Prostate gland (tissue), 2 donors: ENCODE measurements at regions not wholly inside any gene's neighbourhood (a gene's known extent, or its start where the extent isn't known, plus 50 kb on each side); places are given as distances from the start of the nearest gene placed in this dataset.

Experiments used
- DNase-seq: peaks from one replicate; pipeline ENCODE4 v3.0.0-alpha.2; 2019; ENCODE audit warnings: low spot score
- H3K27ac ChIP-seq, 2 donors: fragments of 200-600 bp; sonication (generic); 2 replicates each; pipeline ENCODE4 v1.5.1; 2017 to 2019
- H3K27me3 ChIP-seq: fragments of 200-600 bp; sonication (generic); replicated peaks from 2 replicates; pipeline ENCODE4 v1.5.1; 2019; ENCODE audit not compliant: insufficient read depth
- H3K36me3 ChIP-seq, 2 donors: fragments of 200-600 bp; sonication (generic); 1 replicate in 1 of 2; 2 replicates in 1 of 2; pipeline versions ENCODE4 v1.5.1 to v1.8.1; 2017 to 2019
- H3K4me1 ChIP-seq: fragments of 200-600 bp; sonication (generic); replicated peaks from 2 replicates; pipeline ENCODE4 v1.5.1; 2019
- H3K4me3 ChIP-seq, 2 donors: fragments of 200-600 bp; sonication (generic); 2 replicates each; pipeline ENCODE4 v1.5.1; 2017 to 2019
- H3K9me3 ChIP-seq: fragments of 200-600 bp; sonication (generic); 2 replicates; pipeline ENCODE4 v1.5.1; 2017
- POLR2A ChIP-seq: fragments of 450-650 bp; IDR thresholded peaks from one replicate; pipeline ENCODE4 v1.6.1; 2016; ENCODE audit warnings: antibody characterized with exemption, mild to moderate bottlenecking
- POLR2AphosphoS5 ChIP-seq: sonication (generic); formaldehyde crosslinking; IDR thresholded peaks from one replicate; pipeline ENCODE4 v1.6.1; 2017; ENCODE audit warnings: antibody characterized with exemption
- WGBS: methylation state at CpG from one replicate; pipeline ENCODE4 v1.1.5; 2018; 5-methylcytosine and 5-hydroxymethylcytosine counted together
- intact Hi-C: fragments of 100-400 bp; cut with DNase I; formaldehyde crosslinking; loops from one replicate; pipeline ENCODE4 v1.14.2; 2022
- TF ChIP-seq, protein P1 (sequence below), 4 experiments: fragments of 200-600 bp in 2 of 4; fragments of 450-650 bp in 2 of 4; sonication (generic) in 2 of 4; IDR thresholded peaks; 1 replicate in 3 of 4; 2 replicates in 1 of 4; pipeline ENCODE4 v1.5.1; 2016 to 2019; ENCODE audit warnings: antibody characterized with exemption in 4 of 4, mild to moderate bottlenecking in 2 of 4, moderate library complexity in 2 of 4

GRCh38 chr2:6027066-6027465 lies 334.9 kb downstream of the SOX11 start:
- no peak overlapping the region for H3K27ac ChIP-seq
- TF ChIP-seq POLR2A: no peak
- TF ChIP-seq, protein P1, sequence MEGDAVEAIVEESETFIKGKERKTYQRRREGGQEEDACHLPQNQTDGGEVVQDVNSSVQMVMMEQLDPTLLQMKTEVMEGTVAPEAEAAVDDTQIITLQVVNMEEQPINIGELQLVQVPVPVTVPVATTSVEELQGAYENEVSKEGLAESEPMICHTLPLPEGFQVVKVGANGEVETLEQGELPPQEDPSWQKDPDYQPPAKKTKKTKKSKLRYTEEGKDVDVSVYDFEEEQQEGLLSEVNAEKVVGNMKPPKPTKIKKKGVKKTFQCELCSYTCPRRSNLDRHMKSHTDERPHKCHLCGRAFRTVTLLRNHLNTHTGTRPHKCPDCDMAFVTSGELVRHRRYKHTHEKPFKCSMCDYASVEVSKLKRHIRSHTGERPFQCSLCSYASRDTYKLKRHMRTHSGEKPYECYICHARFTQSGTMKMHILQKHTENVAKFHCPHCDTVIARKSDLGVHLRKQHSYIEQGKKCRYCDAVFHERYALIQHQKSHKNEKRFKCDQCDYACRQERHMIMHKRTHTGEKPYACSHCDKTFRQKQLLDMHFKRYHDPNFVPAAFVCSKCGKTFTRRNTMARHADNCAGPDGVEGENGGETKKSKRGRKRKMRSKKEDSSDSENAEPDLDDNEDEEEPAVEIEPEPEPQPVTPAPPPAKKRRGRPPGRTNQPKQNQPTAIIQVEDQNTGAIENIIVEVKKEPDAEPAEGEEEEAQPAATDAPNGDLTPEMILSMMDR (IDR thresholded peaks at IDR 0.05): no peak
- no peak for TF ChIP-seq POLR2AphosphoS5
- no peak for DNase-seq
- no peak overlapping the region for H3K4me3 ChIP-seq
- intact Hi-C loops: no loop called here
- H3K27me3 ChIP-seq: no peaks in the 10 kb centered on the region
- H3K4me1 ChIP-seq: no peaks in the 10 kb centered on the region
- no peaks in the 10 kb centered on the region for H3K36me3 ChIP-seq
- H3K9me3 ChIP-seq: no peaks in the 10 kb centered on the region

GRCh38 chr2:6031200-6031867 lies 339.1 kb downstream of the SOX11 start:
- WGBS: 56% methylated on average over 5 of the region's 5 CpGs
- no peaks in the 10 kb centered on the region for H3K36me3 ChIP-seq
- no peaks in the 10 kb centered on the region for H3K9me3 ChIP-seq
- TF ChIP-seq, protein P1 (IDR thresholded peaks at IDR 0.05): no peak
- no peak for TF ChIP-seq POLR2A
- no peak for TF ChIP-seq POLR2AphosphoS5
- H3K27ac ChIP-seq: no peak overlapping the region
- DNase-seq: no peak
- no peaks in the 10 kb centered on the region for H3K4me1 ChIP-seq
- H3K4me3 ChIP-seq: no peak overlapping the region
- no peaks in the 10 kb centered on the region for H3K27me3 ChIP-seq
- intact Hi-C loops: no loop called here

GRCh38 chr2:6036211-6036610 lies 344.0 kb downstream of the SOX11 start:
- WGBS: 84% methylated on average over 4 of the region's 4 CpGs
- Histone ChIP-seq H3K27me3 (no peaks in the 10 kb centered on the region), H3K9me3 (no peaks in the 10 kb centered on the region), H3K4me3 (no peak overlapping the region), H3K27ac (no peak overlapping the region), H3K4me1 (no peaks in the 10 kb centered on the region), H3K36me3 (no peaks in the 10 kb centered on the region)
- intact Hi-C loops: no loop called here
- no peak for DNase-seq
- TF ChIP-seq POLR2AphosphoS5 (no peak), POLR2A (no peak)
- TF ChIP-seq, protein P1 (IDR thresholded peaks at IDR 0.05): no peak

GRCh38 chr2:6043238-6043637 lies 351.1 kb downstream of the SOX11 start:
- Histone ChIP-seq H3K9me3 (no peaks in the 10 kb centered on the region), H3K4me1 (no peaks in the 10 kb centered on the region), H3K27ac (no peak overlapping the region), H3K27me3 (no peaks in the 10 kb centered on the region), H3K4me3 (no peak overlapping the region), H3K36me3 (no peaks in the 10 kb centered on the region)
- TF ChIP-seq POLR2A (no peak), POLR2AphosphoS5 (no peak)
- TF ChIP-seq, protein P1 (IDR thresholded peaks at IDR 0.05): no peak
- intact Hi-C loops: no loop called here
- 96% methylated on average over 9 of the region's 9 CpGs for WGBS
- no peak for DNase-seq

- intact Hi-C loops: no loop called here
- 66% methylated on average over 8 of the region's 8 CpGs for WGBS
- TF ChIP-seq, protein P1 (IDR thresholded peaks at IDR 0.05): no peak
- no peak for TF ChIP-seq POLR2AphosphoS5
- TF ChIP-seq POLR2A: no peak
- H3K27me3 ChIP-seq: no peaks in the 10 kb centered on the region
- no peaks in the 10 kb centered on the region for H3K36me3 ChIP-seq
- DNase-seq: no peak
- no peaks in the 10 kb centered on the region for H3K4me1 ChIP-seq
- H3K27ac ChIP-seq: no peak overlapping the region
- H3K9me3 ChIP-seq: no peaks in the 10 kb centered on the region
- no peak overlapping the region for H3K4me3 ChIP-seq
Measured at GRCh38 chr2:6052649-6053048, 360.5 kb downstream of the SOX11 start.
